Liver (tissue), 8 donors: ENCODE measurements at regions not wholly inside any gene's neighbourhood (a gene's known extent, or its start where the extent isn't known, plus 50 kb on each side); places are given as distances from the start of the nearest gene placed in this dataset.

ENCODE experiments used
- DNase-seq: peaks from one replicate; pipeline ENCODE4 v3.0.0-alpha.2; 2017; ENCODE audit warnings: low spot score
- H3K27ac ChIP-seq, 2 donors: one replicate each; pipeline ENCODE4 v1.7.0; 2013; ENCODE audit warnings: inconsistent platforms in 2 of 2, low read length in 2 of 2, control low read depth in 1 of 2, low read depth in 1 of 2, mild to moderate bottlenecking in 1 of 2
- H3K27me3 ChIP-seq, 4 donors: one replicate each; pipeline versions ENCODE4 v1.6.1 to v1.7.0; 2013; ENCODE audit warnings: low read length in 3 of 4, inconsistent platforms in 1 of 4, mild to moderate bottlenecking in 1 of 4, moderate library complexity in 1 of 4; ENCODE audit not compliant: control insufficient read depth in 4 of 4, insufficient read depth in 4 of 4
- H3K36me3 ChIP-seq, 4 donors: one replicate each; pipeline versions ENCODE4 v1.6.1 to v1.7.0; 2013; ENCODE audit warnings: low read length in 3 of 4, mild to moderate bottlenecking in 3 of 4, low read depth in 1 of 4, moderate library complexity in 1 of 4; ENCODE audit not compliant: control insufficient read depth in 4 of 4, insufficient read depth in 3 of 4
- H3K4me1 ChIP-seq, 4 donors: one replicate each; pipeline versions ENCODE4 v1.6.1 to v1.7.0; 2013; ENCODE audit warnings: low read length in 3 of 4, mild to moderate bottlenecking in 3 of 4, moderate library complexity in 1 of 4; ENCODE audit not compliant: control insufficient read depth in 4 of 4, insufficient read depth in 4 of 4
- H3K4me3 ChIP-seq, 3 donors: one replicate each; pipeline versions ENCODE4 v1.6.1 to v1.7.0; 2013; ENCODE audit warnings: low read length in 3 of 3, control low read depth in 1 of 3, low read depth in 1 of 3, mild to moderate bottlenecking in 1 of 3
- H3K9ac ChIP-seq, 2 donors: one replicate each; pipeline ENCODE4 v1.7.0; 2013; ENCODE audit warnings: low read length in 2 of 2, mild to moderate bottlenecking in 2 of 2, moderate library complexity in 2 of 2, control low read depth in 1 of 2, low read depth in 1 of 2
- H3K9me3 ChIP-seq, 4 donors: one replicate each; pipeline versions ENCODE4 v1.6.1 to v1.7.0; 2013; ENCODE audit warnings: low read length in 3 of 4; ENCODE audit not compliant: control insufficient read depth in 4 of 4
- ATF3 ChIP-seq: IDR thresholded peaks from 2 replicates; pipeline ENCODE4 v1.6.1; 2016; ENCODE audit warnings: antibody characterized with exemption
- CTCF ChIP-seq: fragments of 150-350 bp; IDR thresholded peaks from 2 replicates; pipeline ENCODE4 v1.5.1; 2017; ENCODE audit warnings: improper control_type of control experiment, low read depth, low read length; ENCODE audit not compliant: missing input control
- EGR1 ChIP-seq, 2 donors: IDR thresholded peaks; 2 replicates each; pipeline ENCODE4 v1.6.1; 2016 to 2018; ENCODE audit warnings: antibody characterized with exemption in 2 of 2, low read depth in 2 of 2
- FOXA1 ChIP-seq: IDR thresholded peaks from 2 replicates; pipeline ENCODE4 v1.6.1; 2016; ENCODE audit warnings: antibody characterized with exemption
- FOXA2 ChIP-seq: IDR thresholded peaks from 2 replicates; pipeline ENCODE4 v1.6.1; 2016; ENCODE audit warnings: antibody characterized with exemption
- GABPA ChIP-seq, 2 donors: IDR thresholded peaks in 1 of 2; conservative IDR thresholded peaks in 1 of 2; 2 replicates each; pipeline ENCODE4 v1.6.1; 2016; ENCODE audit warnings: antibody characterized with exemption in 2 of 2, mild to moderate bottlenecking in 1 of 2, moderate library complexity in 1 of 2
- HNF4A ChIP-seq, 2 donors: conservative IDR thresholded peaks; 2 replicates each; pipeline ENCODE4 v1.6.1; 2016; ENCODE audit warnings: antibody characterized with exemption in 2 of 2, mild to moderate bottlenecking in 2 of 2
- HNF4G ChIP-seq: IDR thresholded peaks from 2 replicates; pipeline ENCODE4 v1.6.1; 2016; ENCODE audit warnings: antibody characterized with exemption
- JUND ChIP-seq, 2 donors: IDR thresholded peaks; 2 replicates each; pipeline ENCODE4 v1.6.1; 2016; ENCODE audit warnings: antibody characterized with exemption in 2 of 2
- MAX ChIP-seq: IDR thresholded peaks from 2 replicates; pipeline ENCODE4 v1.6.1; 2016; ENCODE audit warnings: antibody characterized with exemption
- NR2F2 ChIP-seq: IDR thresholded peaks from 2 replicates; pipeline ENCODE4 v1.6.1; 2016; ENCODE audit warnings: antibody characterized with exemption
- RAD21 ChIP-seq, 2 donors: IDR thresholded peaks; 2 replicates each; pipeline ENCODE4 v1.6.1; 2016; ENCODE audit warnings: antibody characterized with exemption in 2 of 2, mild to moderate bottlenecking in 2 of 2
- REST ChIP-seq: IDR thresholded peaks from 2 replicates; pipeline ENCODE4 v1.6.1; 2016; ENCODE audit warnings: antibody characterized with exemption, mild to moderate bottlenecking
- RXRA ChIP-seq, 2 donors: IDR thresholded peaks; 2 replicates each; pipeline ENCODE4 v1.6.1; 2017 to 2018; ENCODE audit warnings: antibody characterized with exemption in 2 of 2, mild to moderate bottlenecking in 1 of 2
- SP1 ChIP-seq: IDR thresholded peaks from 2 replicates; pipeline ENCODE4 v1.6.1; 2018; ENCODE audit warnings: antibody characterized with exemption, mild to moderate bottlenecking
- TAF1 ChIP-seq: conservative IDR thresholded peaks from 2 replicates; pipeline ENCODE4 v1.6.1; 2016; ENCODE audit warnings: antibody characterized with exemption, mild to moderate bottlenecking
- YY1 ChIP-seq: IDR thresholded peaks from 2 replicates; pipeline ENCODE4 v1.6.1; 2016; ENCODE audit warnings: antibody characterized with exemption, mild to moderate bottlenecking
- ZBTB33 ChIP-seq: IDR thresholded peaks from 2 replicates; pipeline ENCODE4 v1.6.1; 2016; ENCODE audit warnings: antibody characterized with exemption
- WGBS: extraction: QIAGEN DNeasy Blood & Tissue Kit; methylation state at CpG from one replicate; pipeline ENCODE4 v1.1.7; 2013; 5-methylcytosine and 5-hydroxymethylcytosine counted together
- donor health status: healthy.
- donor health status: healthy.
- donor health status: healthy.
- donor health status: healthy.
- donor health status: healthy.

GRCh38 chr6:16855460-16855859 is 94.2 kb upstream of the ATXN1 start:
- H3K4me1 ChIP-seq = no peaks in the 10 kb centered on the region
- no peaks in the 10 kb centered on the region for H3K27me3 ChIP-seq
- H3K9ac ChIP-seq = no peak overlapping the region
- no peak overlapping the region for H3K27ac ChIP-seq
- no peak overlapping the region for H3K4me3 ChIP-seq
- DNase-seq = no peak
- H3K36me3 ChIP-seq = no peaks in the 10 kb centered on the region
- H3K9me3 ChIP-seq = no peaks in the 10 kb centered on the region
- TF ChIP-seq YY1 (no peak), CTCF (no peak), RAD21 (IDR thresholded peaks at IDR 0.05) (no peak), TAF1 (no peak), ZBTB33 (no peak), FOXA2 (no peak), MAX (no peak), RXRA (IDR thresholded peaks at IDR 0.05) (no peak), REST (no peak), ATF3 (no peak), SP1 (no peak), NR2F2 (no peak), HNF4A (conservative IDR thresholded peaks at IDR 0.05) (no peak), HNF4G (no peak), GABPA (IDR thresholded peaks at IDR 0.05 in 1 of 2, conservative IDR thresholded peaks at IDR 0.05 in 1 of 2) (no peak), EGR1 (IDR thresholded peaks at IDR 0.05; ENCODE audit: low read depth in 2 of 2) (no peak), JUND (IDR thresholded peaks at IDR 0.05) (no peak), FOXA1 (no peak)

GRCh38 chr6:16854986-16855385 is 93.7 kb upstream of the ATXN1 start:
- no peak overlapping the region for H3K4me3 ChIP-seq
- no peak for DNase-seq
- H3K4me1 ChIP-seq = no peaks in the 10 kb centered on the region
- no peaks in the 10 kb centered on the region for H3K36me3 ChIP-seq
- H3K27me3 ChIP-seq = no peaks in the 10 kb centered on the region
- H3K9ac ChIP-seq = no peak overlapping the region
- TF ChIP-seq HNF4A (conservative IDR thresholded peaks at IDR 0.05) = no peak
- TF ChIP-seq JUND (IDR thresholded peaks at IDR 0.05) = no peak
- TF ChIP-seq EGR1 (IDR thresholded peaks at IDR 0.05; ENCODE audit: low read depth in 2 of 2) = no peak
- no peak for TF ChIP-seq CTCF
- no peak for TF ChIP-seq YY1
- TF ChIP-seq FOXA1 = no peak
- TF ChIP-seq MAX = no peak
- no peak for TF ChIP-seq NR2F2
- no peak for TF ChIP-seq RXRA (IDR thresholded peaks at IDR 0.05)
- no peak for TF ChIP-seq REST
- no peak for TF ChIP-seq GABPA (IDR thresholded peaks at IDR 0.05 in 1 of 2, conservative IDR thresholded peaks at IDR 0.05 in 1 of 2)
- TF ChIP-seq FOXA2 = no peak
- H3K27ac ChIP-seq = no peak overlapping the region
- no peaks in the 10 kb centered on the region for H3K9me3 ChIP-seq
- WGBS = 78% methylated on average over 2 of the region's 2 CpGs
